Skeletal muscle satellite cell (primary cell): ENCODE measurements at regions not wholly inside any gene's neighbourhood (a gene's known extent, or its start where the extent isn't known, plus 50 kb on each side); places are given as distances from the start of the nearest gene placed in this dataset.
"Not testable (repeated sequence)": the region's sequence is repeated elsewhere in the genome, so short reads cannot be mapped to it uniquely, and the experiment has no call there.

Experiments used
- H3K27me3 ChIP-seq: 2 replicates; pipeline ENCODE4 v1.7.0; 2013; ENCODE audit warnings: low read length; ENCODE audit not compliant: control insufficient read depth, insufficient read depth
- H3K36me3 ChIP-seq: 2 replicates; pipeline ENCODE4 v1.7.0; 2013; ENCODE audit warnings: mild to moderate bottlenecking, control low read depth, low read length; ENCODE audit not compliant: insufficient read depth
- H3K4me1 ChIP-seq: 2 replicates; pipeline ENCODE4 v1.7.0; 2013; ENCODE audit warnings: low read length; ENCODE audit not compliant: control insufficient read depth, insufficient read depth
- H3K4me2 ChIP-seq: 2 replicates; pipeline ENCODE4 v1.7.0; 2013; ENCODE audit warnings: mild to moderate bottlenecking, low read length
- H3K4me3 ChIP-seq: 2 replicates; pipeline ENCODE4 v1.7.0; 2013; ENCODE audit warnings: low read length
- H3K9ac ChIP-seq: 2 replicates; pipeline ENCODE4 v1.7.0; 2013; ENCODE audit warnings: mild to moderate bottlenecking, low read depth, low read length, moderate library complexity
- H3K9me3 ChIP-seq: replicated peaks from 2 replicates; pipeline ENCODE4 v1.7.0; 2013; ENCODE audit warnings: mild to moderate bottlenecking, control low read depth, low read length

GRCh38 chr22:19604711-19605268 is 80.6 kb upstream of the CLDN5 start:
- Histone ChIP-seq H3K4me1 (peaks cover 3% of the 10 kb centered on the region), H3K9ac (no peak overlapping the region), H3K9me3 (no peaks in the 10 kb centered on the region), H3K4me3 (no peak overlapping the region), H3K36me3 (no peaks in the 10 kb centered on the region), H3K4me2 (no peak overlapping the region), H3K27me3 (peaks cover 23% of the 10 kb centered on the region)

GRCh38 chr22:19605508-19606331 is 81.5 kb upstream of the CLDN5 start:
- H3K9ac ChIP-seq: no peak overlapping the region
- H3K27me3 ChIP-seq: peaks cover 23% of the 10 kb centered on the region
- no peaks in the 10 kb centered on the region for H3K9me3 ChIP-seq
- H3K4me1 ChIP-seq: no peaks in the 10 kb centered on the region
- H3K4me3 ChIP-seq: no peak overlapping the region
- H3K36me3 ChIP-seq: no peaks in the 10 kb centered on the region
- H3K4me2 ChIP-seq: no peak overlapping the region

GRCh38 chr22:19606332-19607191 is 82.4 kb upstream of the CLDN5 start:
- Histone ChIP-seq H3K36me3 (no peaks in the 10 kb centered on the region), H3K9me3 (no peaks in the 10 kb centered on the region), H3K4me3 (no peak overlapping the region), H3K27me3 (peaks cover 23% of the 10 kb centered on the region), H3K4me1 (no peaks in the 10 kb centered on the region), H3K4me2 (no peak overlapping the region), H3K9ac (no peak overlapping the region)

GRCh38 chr22:19607192-19608002 is 83.2 kb upstream of the CLDN5 start:
- Histone ChIP-seq H3K4me2 (no peak overlapping the region), H3K4me3 (no peak overlapping the region), H3K9ac (no peak overlapping the region)

GRCh38 chr22:19608003-19608690 is 83.9 kb upstream of the CLDN5 start:
- no peaks in the 10 kb centered on the region for H3K4me1 ChIP-seq
- no peak overlapping the region for H3K4me3 ChIP-seq
- no peak overlapping the region for H3K4me2 ChIP-seq
- no peaks in the 10 kb centered on the region for H3K36me3 ChIP-seq
- H3K9ac ChIP-seq: no peak overlapping the region
- no peaks in the 10 kb centered on the region for H3K9me3 ChIP-seq
- H3K27me3 ChIP-seq: peaks cover 23% of the 10 kb centered on the region

More at GRCh38 chr22:19607192-19608002, 83.2 kb upstream of the CLDN5 start:
- no peaks in the 10 kb centered on the region for H3K9me3 ChIP-seq
- peaks cover 28% of the 10 kb centered on the region for H3K27me3 ChIP-seq
- no peaks in the 10 kb centered on the region for H3K36me3 ChIP-seq
- H3K4me1 ChIP-seq: no peaks in the 10 kb centered on the region

- H3K4me3 ChIP-seq, H3K9me3 ChIP-seq, H3K4me1 ChIP-seq, H3K9ac ChIP-seq, H3K36me3 ChIP-seq, H3K4me2 ChIP-seq: not testable (repeated sequence)
- H3K27me3 ChIP-seq: peaks cover 31% of the 10 kb centered on the region
Measured at GRCh38 chr22:19609753-19610152, 85.5 kb upstream of the CLDN5 start.

GRCh38 chr22:19610518-19611253 is 86.5 kb upstream of the CLDN5 start:
- Histone ChIP-seq H3K9me3 (no peaks in the 10 kb centered on the region), H3K36me3 (no peaks in the 10 kb centered on the region), H3K4me2 (no peak overlapping the region), H3K4me3 (no peak overlapping the region), H3K27me3 (peaks cover 40% of the 10 kb centered on the region), H3K4me1 (no peaks in the 10 kb centered on the region), H3K9ac (no peak overlapping the region)

GRCh38 chr22:19611590-19611989 is 87.4 kb upstream of the CLDN5 start:
- H3K9me3 ChIP-seq: no peaks in the 10 kb centered on the region
- H3K4me1 ChIP-seq: no peaks in the 10 kb centered on the region
- no peaks in the 10 kb centered on the region for H3K36me3 ChIP-seq
- H3K9ac ChIP-seq: no peak overlapping the region
- no peak overlapping the region for H3K4me3 ChIP-seq
- no peak overlapping the region for H3K4me2 ChIP-seq
- peaks cover 37% of the 10 kb centered on the region for H3K27me3 ChIP-seq

GRCh38 chr22:19612866-19613572 is 88.8 kb upstream of the CLDN5 start:
- Histone ChIP-seq H3K9ac (no peak overlapping the region), H3K27me3 (peaks cover 23% of the 10 kb centered on the region), H3K4me1 (no peaks in the 10 kb centered on the region), H3K9me3 (no peaks in the 10 kb centered on the region), H3K36me3 (no peaks in the 10 kb centered on the region), H3K4me3 (no peak overlapping the region), H3K4me2 (no peak overlapping the region)

GRCh38 chr22:19614536-19614863 is 90.3 kb upstream of the CLDN5 start:
- Histone ChIP-seq H3K4me3 (no peak overlapping the region), H3K9ac (no peak overlapping the region)

More at GRCh38 chr22:19614536-19614863, 90.3 kb upstream of the CLDN5 start:
- Histone ChIP-seq H3K4me1 (no peaks in the 10 kb centered on the region), H3K4me2 (no peak overlapping the region), H3K36me3 (no peaks in the 10 kb centered on the region), H3K27me3 (peaks cover 31% of the 10 kb centered on the region), H3K9me3 (no peaks in the 10 kb centered on the region)
